OCI-M1 (cell line): ENCODE measurements at regions not wholly inside any gene's neighbourhood (a gene's known extent, or its start where the extent isn't known, plus 50 kb on each side); places are given as distances from the start of the nearest gene placed in this dataset.
A peak's percentile ranks its signal among the peaks of the same experiment; 100 is the strongest.
"Not testable (repeated sequence)": the region's sequence is repeated elsewhere in the genome, so short reads cannot be mapped to it uniquely, and the experiment has no call there.

Source experiments
- DNase-seq: peaks from one replicate; lab custom pipeline; 2025; lab: John Stamatoyannopoulos, UW

GRCh38 chr20:30295967-30296366, 961.5 kb upstream of the DEFB115 start:
- DNase-seq = not testable (repeated sequence)

- DNase-seq = not testable (repeated sequence)
Measured at GRCh38 chr20:30297878-30298595, 959.4 kb upstream of the DEFB115 start.

- not testable (repeated sequence) for DNase-seq
Measured at GRCh38 chr20:30300220-30300642, 957.2 kb upstream of the DEFB115 start.

GRCh38 chr20:30302786-30303185, 954.7 kb upstream of the DEFB115 start:
- DNase-seq = peak; percentile 9

GRCh38 chr20:30309938-30310337, 947.5 kb upstream of the DEFB115 start:
- not testable (repeated sequence) for DNase-seq

GRCh38 chr20:30310385-30310784, 947.1 kb upstream of the DEFB115 start:
- not testable (repeated sequence) for DNase-seq

GRCh38 chr20:30312220-30312619, 945.2 kb upstream of the DEFB115 start:
- not testable (repeated sequence) for DNase-seq

GRCh38 chr20:30313660-30314059, 943.8 kb upstream of the DEFB115 start:
- not testable (repeated sequence) for DNase-seq

GRCh38 chr20:30316063-30316462, 941.4 kb upstream of the DEFB115 start:
- not testable (repeated sequence) for DNase-seq

GRCh38 chr20:30316532-30317299, 940.7 kb upstream of the DEFB115 start:
- not testable (repeated sequence) for DNase-seq

GRCh38 chr20:30333744-30334143, 923.7 kb upstream of the DEFB115 start:
- DNase-seq = not testable (repeated sequence)

- not testable (repeated sequence) for DNase-seq
Measured at GRCh38 chr20:30337556-30337955, 919.9 kb upstream of the DEFB115 start.

- DNase-seq = peak; percentile 58
Measured at GRCh38 chr20:30348932-30349331, 908.5 kb upstream of the DEFB115 start.

- peak; percentile 32 for DNase-seq
Measured at GRCh38 chr20:30356854-30357467, 900.5 kb upstream of the DEFB115 start.

- not testable (repeated sequence) for DNase-seq
Measured at GRCh38 chr20:30361756-30362155, 895.7 kb upstream of the DEFB115 start.

- DNase-seq = not testable (repeated sequence)
Measured at GRCh38 chr20:30376430-30376766, 881.1 kb upstream of the DEFB115 start.

GRCh38 chr20:30376767-30377658, 880.5 kb upstream of the DEFB115 start:
- DNase-seq = peak; percentile 67

- DNase-seq = not testable (repeated sequence)
Measured at GRCh38 chr20:30378317-30378716, 879.1 kb upstream of the DEFB115 start.

- not testable (repeated sequence) for DNase-seq
Measured at GRCh38 chr20:30378721-30379120, 878.7 kb upstream of the DEFB115 start.

- DNase-seq = not testable (repeated sequence)
Measured at GRCh38 chr20:30384841-30385240, 872.6 kb upstream of the DEFB115 start.

- DNase-seq = not testable (repeated sequence)
Measured at GRCh38 chr20:30386099-30386498, 871.4 kb upstream of the DEFB115 start.

- DNase-seq = not testable (repeated sequence)
Measured at GRCh38 chr20:30387823-30388222, 869.6 kb upstream of the DEFB115 start.
